ENCODE measurements at regions not wholly inside any gene's neighbourhood (a gene's known extent, or its start where the extent isn't known, plus 50 kb on each side); places are given as distances from the start of the nearest gene placed in this dataset.

GRCh38 chr1:14160781-14161180 is 437.7 kb upstream of the KAZN start:
- intact Hi-C loops (cut with DNase I) = no loop called here
- Histone ChIP-seq H3K27me3 (ENCODE audit: control insufficient read depth, insufficient read depth, low read length) (no peaks in the 10 kb centered on the region), H3K36me3 (ENCODE audit: control insufficient read depth in 2 of 3, insufficient read depth in 3 of 3, low read length in 3 of 3) (no peaks in the 10 kb centered on the region), H3K4me3 (ENCODE audit: low read length in 3 of 3) (no peak overlapping the region), H3K9ac (ENCODE audit: low read length in 3 of 3) (no peak overlapping the region), H3K4me1 (ENCODE audit: control insufficient read depth in 2 of 3, insufficient read depth in 2 of 3, low read depth in 1 of 3, low read length in 3 of 3) (no peaks in the 10 kb centered on the region), H3K27ac (ENCODE audit: low read depth in 2 of 2, low read length in 2 of 2) (no peak overlapping the region), H3K9me3 (ENCODE audit: control insufficient read depth in 2 of 3, insufficient read depth in 1 of 3, low read length in 3 of 3) (peaks cover 0 to 4% (median 0%) of the 10 kb centered on the region in 3 donors)
- DNase-seq (no peak), FAIRE-seq (no peak)
- TF ChIP-seq CTCF (IDR thresholded peaks at IDR 0.05; ENCODE audit: borderline replicate concordance, extremely low read depth, insufficient read depth) = no peak

- H3K4me3 ChIP-seq (ENCODE audit: low read length in 3 of 3) = no peak overlapping the region
- no peak overlapping the region for H3K27ac ChIP-seq (ENCODE audit: low read depth in 2 of 2, low read length in 2 of 2)
- H3K36me3 ChIP-seq (ENCODE audit: control insufficient read depth in 2 of 3, insufficient read depth in 3 of 3, low read length in 3 of 3) = no peaks in the 10 kb centered on the region
- FAIRE-seq (no peak), DNase-seq (no peak)
- intact Hi-C loops (cut with DNase I) = no loop called here
- no peaks in the 10 kb centered on the region for H3K9me3 ChIP-seq (ENCODE audit: control insufficient read depth in 2 of 3, insufficient read depth in 1 of 3, low read length in 3 of 3)
- no peak overlapping the region for H3K9ac ChIP-seq (ENCODE audit: low read length in 3 of 3)
- no peaks in the 10 kb centered on the region for H3K4me1 ChIP-seq (ENCODE audit: control insufficient read depth in 2 of 3, insufficient read depth in 2 of 3, low read depth in 1 of 3, low read length in 3 of 3)
- TF ChIP-seq CTCF (IDR thresholded peaks at IDR 0.05; ENCODE audit: borderline replicate concordance, extremely low read depth, insufficient read depth) = no peak
- no peaks in the 10 kb centered on the region for H3K27me3 ChIP-seq (ENCODE audit: control insufficient read depth, insufficient read depth, low read length)
Measured at GRCh38 chr1:14163246-14163645, 435.2 kb upstream of the KAZN start.

DNA sequence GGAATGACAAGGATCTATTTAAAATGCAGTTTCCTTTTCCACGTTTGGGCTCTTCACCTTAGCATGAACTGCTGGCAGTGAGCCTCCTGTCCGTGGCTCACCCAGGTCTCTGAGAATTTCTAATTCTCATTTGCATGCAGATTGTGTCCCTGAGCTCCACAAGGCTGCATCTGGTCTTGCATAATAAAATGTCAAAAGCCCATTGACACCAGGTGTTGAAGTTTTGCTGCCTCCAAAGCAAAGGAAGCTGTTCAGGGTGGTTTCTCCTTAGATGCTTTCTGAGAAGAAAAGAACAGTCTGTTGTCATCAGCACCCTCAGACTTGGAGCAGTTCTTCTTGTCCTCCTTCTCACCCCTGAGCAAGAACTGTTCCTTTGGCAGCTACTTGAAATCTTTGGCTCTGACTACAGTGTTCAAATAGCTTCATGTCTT is 433.1 kb upstream of the KAZN start:
- Histone ChIP-seq H3K9ac (ENCODE audit: low read length in 3 of 3) (no peak overlapping the region), H3K9me3 (ENCODE audit: control insufficient read depth in 2 of 3, insufficient read depth in 1 of 3, low read length in 3 of 3) (no peaks in the 10 kb centered on the region), H3K36me3 (ENCODE audit: control insufficient read depth in 2 of 3, insufficient read depth in 3 of 3, low read length in 3 of 3) (no peaks in the 10 kb centered on the region), H3K4me1 (ENCODE audit: control insufficient read depth in 2 of 3, insufficient read depth in 2 of 3, low read depth in 1 of 3, low read length in 3 of 3) (no peaks in the 10 kb centered on the region), H3K4me3 (ENCODE audit: low read length in 3 of 3) (no peak overlapping the region), H3K27me3 (ENCODE audit: control insufficient read depth, insufficient read depth, low read length) (no peaks in the 10 kb centered on the region), H3K27ac (ENCODE audit: low read depth in 2 of 2, low read length in 2 of 2) (no peak overlapping the region)
- TF ChIP-seq CTCF (IDR thresholded peaks at IDR 0.05; ENCODE audit: borderline replicate concordance, extremely low read depth, insufficient read depth) = no peak
- intact Hi-C loops (cut with DNase I) = no loop called here
- DNase-seq (peak in 1 of 5 donors; percentile 59), FAIRE-seq (no peak)

DNA sequence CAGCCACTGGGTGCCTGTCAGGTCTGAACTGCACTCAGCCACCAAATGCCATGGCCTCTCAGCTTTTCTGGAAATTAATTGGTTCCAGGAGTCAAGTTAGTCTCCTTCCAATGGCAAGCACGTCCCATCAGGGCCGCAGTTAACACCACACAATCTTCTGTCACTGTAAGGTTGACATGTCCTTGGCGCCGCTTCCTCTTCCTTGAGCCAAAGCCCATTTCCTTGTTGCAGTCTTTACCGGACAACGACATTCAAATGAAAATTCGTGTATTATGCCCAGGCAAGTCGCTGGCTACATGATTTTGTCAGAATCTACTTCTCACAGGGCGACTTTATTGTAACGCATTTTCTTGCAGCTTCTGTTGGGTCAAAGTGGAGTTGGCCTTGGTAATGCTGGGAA is 430.6 kb upstream of the KAZN start:
- Histone ChIP-seq H3K4me3 (ENCODE audit: low read length in 3 of 3) (no peak overlapping the region), H3K9me3 (ENCODE audit: control insufficient read depth in 2 of 3, insufficient read depth in 1 of 3, low read length in 3 of 3) (no peaks in the 10 kb centered on the region), H3K36me3 (ENCODE audit: control insufficient read depth in 2 of 3, insufficient read depth in 3 of 3, low read length in 3 of 3) (no peaks in the 10 kb centered on the region), H3K4me1 (ENCODE audit: control insufficient read depth in 2 of 3, insufficient read depth in 2 of 3, low read depth in 1 of 3, low read length in 3 of 3) (no peaks in the 10 kb centered on the region), H3K27ac (ENCODE audit: low read depth in 2 of 2, low read length in 2 of 2) (no peak overlapping the region), H3K27me3 (ENCODE audit: control insufficient read depth, insufficient read depth, low read length) (no peaks in the 10 kb centered on the region), H3K9ac (ENCODE audit: low read length in 3 of 3) (no peak overlapping the region)
- intact Hi-C loops (cut with DNase I) = no loop called here
- no peak for DNase-seq
- no peak for TF ChIP-seq CTCF (IDR thresholded peaks at IDR 0.05; ENCODE audit: borderline replicate concordance, extremely low read depth, insufficient read depth)
- no peak for FAIRE-seq
